DMS 273 (cell line): ENCODE measurements at regions not wholly inside any gene's neighbourhood (a gene's known extent, or its start where the extent isn't known, plus 50 kb on each side); places are given as distances from the start of the nearest gene placed in this dataset.
"Not testable (repeated sequence)": the region's sequence is repeated elsewhere in the genome, so short reads cannot be mapped to it uniquely, and the experiment has no call there.

Experiments used
- DNase-seq: peaks from one replicate; lab custom pipeline; 2025; ENCODE audit not compliant: unreplicated experiment; lab: John Stamatoyannopoulos, UW

GRCh38 chr1:81183051-81183450, 617.7 kb upstream of the ADGRL2 start:
- no peak for DNase-seq

- DNase-seq: no peak
Observed at GRCh38 chr1:81179242-81179641, 621.5 kb upstream of the ADGRL2 start.

DNA sequence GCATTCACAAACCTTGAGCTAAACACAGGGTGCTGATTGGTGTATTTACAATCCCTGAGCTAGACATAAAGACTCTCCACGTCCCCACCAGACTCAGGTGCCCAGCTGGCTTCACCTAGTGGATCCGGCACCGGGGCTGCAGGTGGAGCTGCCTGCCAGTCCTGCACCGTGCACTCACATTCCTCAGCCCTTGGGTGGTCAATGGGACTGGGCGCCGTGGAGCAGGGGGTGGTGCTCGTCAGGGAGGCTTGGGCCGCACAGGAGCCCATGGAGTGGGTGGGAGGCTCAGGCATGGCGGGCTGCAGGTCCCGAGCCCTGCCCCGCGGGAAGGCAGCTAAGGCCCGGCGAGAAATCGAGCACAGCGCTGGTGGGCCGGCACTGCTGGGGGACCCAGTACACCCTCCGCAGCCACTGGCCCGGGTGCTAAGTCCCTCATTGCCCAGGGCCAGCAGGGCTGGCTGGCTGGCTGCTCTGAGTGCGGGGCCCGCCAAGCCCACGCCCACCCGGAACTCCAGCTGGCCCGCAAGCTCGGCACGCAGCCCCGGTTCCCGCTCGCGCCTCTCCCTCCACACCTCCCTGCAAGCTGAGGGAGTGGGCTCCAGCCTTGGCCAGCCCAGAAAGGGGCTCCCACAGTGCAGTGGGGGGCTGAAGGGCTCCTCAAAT, 622.2 kb upstream of the ADGRL2 start:
- not testable (repeated sequence) for DNase-seq

DNA sequence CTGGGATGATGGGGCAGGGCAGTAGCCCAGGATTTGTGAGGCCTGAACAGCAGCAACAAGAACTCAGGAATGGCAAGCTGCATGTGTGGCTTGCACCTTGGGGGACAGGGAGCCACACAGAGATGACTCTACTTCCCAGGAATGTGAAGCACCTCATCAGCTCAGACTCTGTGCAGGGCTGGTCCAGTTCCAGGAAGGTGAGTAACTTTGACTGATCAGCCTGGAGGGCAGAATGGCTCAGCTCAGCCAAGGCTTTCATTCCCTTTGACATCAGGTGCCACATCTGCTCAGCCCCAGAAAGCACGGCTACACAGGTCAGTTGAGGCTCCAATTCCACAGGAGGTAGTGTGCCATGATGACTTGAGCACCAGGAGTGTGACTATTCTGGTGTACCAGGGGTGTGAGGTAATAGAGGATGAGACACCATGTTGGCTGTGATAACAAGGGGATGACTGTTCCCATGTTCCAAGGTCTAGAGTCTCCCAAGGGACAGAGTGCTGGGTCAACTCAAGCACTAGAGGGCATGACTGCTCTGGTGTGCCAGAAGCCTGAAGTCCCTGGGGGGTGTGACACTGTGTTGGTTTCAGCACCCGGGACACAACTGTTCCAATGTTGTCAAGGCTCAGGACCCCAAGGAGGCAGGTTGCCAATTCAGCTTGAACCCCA, 625.8 kb upstream of the ADGRL2 start:
- no peak for DNase-seq

GRCh38 chr1:81174052-81174451, 626.7 kb upstream of the ADGRL2 start:
- DNase-seq: no peak

- DNase-seq: no peak
Observed at GRCh38 chr1:81172483-81172882, 628.3 kb upstream of the ADGRL2 start.

GRCh38 chr1:81170721-81171120, 630.0 kb upstream of the ADGRL2 start:
- no peak for DNase-seq

DNA sequence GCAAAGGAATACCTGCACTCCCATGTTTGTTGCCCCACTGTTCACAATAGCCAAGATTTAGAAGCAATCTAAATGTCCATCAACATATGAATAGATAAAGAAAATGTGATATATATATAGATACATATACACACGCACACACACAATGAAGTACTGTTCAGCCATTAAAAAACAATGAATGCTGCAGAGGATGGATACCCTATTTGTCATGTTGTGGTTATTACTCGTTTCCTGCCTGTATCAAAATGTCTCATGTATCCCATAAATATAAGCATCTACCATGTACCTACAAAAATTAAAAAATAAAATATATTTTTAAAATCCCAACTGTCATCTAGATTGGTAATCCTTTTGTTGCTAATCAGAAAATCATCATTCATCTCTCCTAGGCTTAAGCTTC, 634.8 kb upstream of the ADGRL2 start:
- no peak for DNase-seq

- no peak for DNase-seq
Observed at GRCh38 chr1:81160696-81161095, 640.0 kb upstream of the ADGRL2 start.

DNA sequence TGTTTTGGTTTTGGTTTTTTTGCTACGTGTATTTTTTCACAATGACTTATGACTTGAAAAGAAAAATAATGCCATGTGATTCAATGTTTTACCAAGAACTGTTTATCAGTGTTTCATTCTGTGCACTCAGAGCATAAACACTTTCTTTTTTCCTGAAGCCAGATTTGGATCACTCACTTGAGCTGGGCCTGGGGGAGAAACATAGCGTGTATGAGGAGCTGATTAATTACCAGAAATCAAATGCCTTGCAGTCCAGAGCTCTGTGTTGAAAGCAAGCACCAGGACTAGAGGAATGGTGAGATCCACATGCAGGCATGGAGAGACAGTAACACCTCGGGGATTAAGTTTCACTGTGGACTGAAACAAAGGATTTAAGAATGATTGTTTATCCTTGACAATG, 642.1 kb upstream of the ADGRL2 start:
- no peak for DNase-seq

DNA sequence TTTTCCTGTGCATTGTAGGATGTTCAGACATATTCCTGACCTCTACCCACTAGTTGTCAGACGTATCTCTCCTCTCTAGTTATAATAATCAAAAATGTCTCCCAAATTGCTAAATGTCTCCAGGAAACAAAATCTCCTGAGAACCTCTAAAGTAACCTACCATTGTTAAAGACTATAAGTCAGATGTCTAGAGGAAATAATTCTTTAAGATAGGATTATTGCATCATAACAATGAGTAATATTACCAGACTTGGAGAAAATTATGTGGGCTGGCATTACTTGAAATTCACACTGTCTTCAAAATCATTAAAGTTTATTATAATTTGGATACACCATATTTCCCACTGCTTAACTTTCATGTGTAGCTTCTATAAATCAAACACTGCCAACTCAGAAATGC, 643.0 kb upstream of the ADGRL2 start:
- DNase-seq: no peak

GRCh38 chr1:81156887-81157286, 643.8 kb upstream of the ADGRL2 start:
- DNase-seq: no peak

DNA sequence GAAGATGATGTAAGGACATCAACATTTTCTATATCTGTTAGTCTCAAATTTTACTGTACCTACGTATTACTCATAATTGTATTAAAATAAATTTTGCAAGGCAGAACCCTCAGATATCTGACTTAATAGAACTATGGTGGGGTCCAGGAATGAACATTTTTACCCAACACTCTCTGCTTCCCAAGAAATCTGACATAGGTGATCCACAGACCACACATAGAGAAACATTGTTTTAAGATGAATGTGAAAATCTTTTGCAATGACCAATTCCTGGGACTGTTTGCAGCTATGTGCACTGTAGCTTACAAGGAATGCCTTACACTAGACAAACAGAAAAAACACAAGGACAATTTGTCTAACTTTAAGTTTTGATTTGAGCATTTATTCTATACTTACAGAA, 645.6 kb upstream of the ADGRL2 start:
- DNase-seq: no peak

DNA sequence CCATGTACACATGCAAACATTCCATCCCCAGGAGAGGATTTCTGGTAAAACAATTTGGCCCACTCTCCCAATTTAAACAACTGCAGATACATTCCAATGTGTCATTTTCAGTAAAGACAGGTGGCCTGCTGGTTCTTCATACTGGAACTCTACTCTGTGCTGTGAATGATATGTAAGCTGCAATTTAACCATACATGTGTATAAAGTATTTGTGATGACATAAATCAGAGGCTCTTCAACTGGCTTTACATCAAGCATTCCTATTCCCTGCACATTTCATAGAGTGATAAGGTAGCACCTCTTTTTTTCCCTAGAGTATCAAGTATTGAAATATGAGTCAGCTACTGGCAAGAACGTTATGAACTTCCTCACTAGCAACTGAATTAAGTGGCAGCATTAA, 649.5 kb upstream of the ADGRL2 start:
- DNase-seq: no peak

GRCh38 chr1:81149649-81150325, 650.9 kb upstream of the ADGRL2 start:
- no peak for DNase-seq

DNA sequence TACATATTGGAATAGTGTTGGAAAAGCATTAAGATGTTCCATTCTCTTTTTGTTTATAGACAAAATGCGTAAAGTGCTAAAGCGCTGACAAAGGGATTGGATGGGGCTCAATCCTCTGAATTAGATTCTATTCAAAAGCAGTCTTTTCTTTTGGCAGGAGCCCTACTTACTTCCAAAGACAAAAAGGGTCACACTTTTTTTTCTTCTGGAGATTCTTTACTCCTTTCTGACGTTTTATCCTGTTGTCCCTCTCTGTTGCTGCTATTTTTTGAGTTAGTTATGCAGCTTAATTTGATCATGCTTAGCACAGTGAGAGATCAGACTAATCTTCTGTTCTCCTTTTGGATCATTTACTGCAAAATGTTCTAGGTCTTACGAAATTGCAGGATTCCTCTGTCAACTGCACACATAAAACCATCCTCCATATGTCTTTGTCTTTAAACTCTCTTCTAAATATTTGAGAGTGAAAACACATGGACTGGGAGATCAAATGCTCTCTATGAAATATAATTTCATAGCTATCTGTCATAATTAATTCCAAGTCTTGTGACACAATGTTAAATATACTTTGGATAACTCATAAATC, 656.4 kb upstream of the ADGRL2 start:
- no peak for DNase-seq

DNA sequence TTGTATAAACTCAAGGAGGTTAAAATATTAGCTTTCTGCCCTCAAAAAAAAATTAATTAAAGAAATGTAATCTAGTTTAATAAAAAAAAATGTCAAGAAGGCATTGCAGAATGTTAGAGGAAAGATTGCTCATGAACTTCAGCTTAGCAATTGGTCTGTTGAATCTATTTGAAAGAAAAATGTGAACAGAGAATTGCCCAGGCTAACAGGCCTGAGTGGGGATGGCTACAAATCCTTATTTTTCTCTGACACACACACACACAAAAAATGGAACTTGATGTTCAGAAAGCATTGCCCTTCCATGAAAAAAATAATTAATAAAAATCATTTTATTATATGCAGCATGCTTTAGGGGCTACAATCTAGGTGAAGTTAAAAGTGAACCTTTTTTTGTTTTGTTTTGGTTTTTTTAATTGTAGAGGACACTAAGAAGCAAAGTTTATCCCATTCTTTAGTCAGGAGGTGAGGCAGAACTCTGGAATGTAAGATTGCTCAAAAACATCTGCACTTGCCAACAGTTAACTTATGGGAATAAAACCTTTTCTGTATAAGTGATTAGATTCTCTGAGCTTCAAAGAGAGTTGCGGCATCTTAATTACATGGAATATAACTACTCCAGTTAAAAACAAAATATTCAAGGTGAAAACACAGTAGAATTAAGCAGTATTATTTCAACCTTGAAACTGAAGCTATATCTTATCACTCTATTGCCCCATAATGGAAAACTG, 658.5 kb upstream of the ADGRL2 start:
- DNase-seq: no peak

- DNase-seq: no peak
Observed at GRCh38 chr1:81135524-81135923, 665.2 kb upstream of the ADGRL2 start.

DNA sequence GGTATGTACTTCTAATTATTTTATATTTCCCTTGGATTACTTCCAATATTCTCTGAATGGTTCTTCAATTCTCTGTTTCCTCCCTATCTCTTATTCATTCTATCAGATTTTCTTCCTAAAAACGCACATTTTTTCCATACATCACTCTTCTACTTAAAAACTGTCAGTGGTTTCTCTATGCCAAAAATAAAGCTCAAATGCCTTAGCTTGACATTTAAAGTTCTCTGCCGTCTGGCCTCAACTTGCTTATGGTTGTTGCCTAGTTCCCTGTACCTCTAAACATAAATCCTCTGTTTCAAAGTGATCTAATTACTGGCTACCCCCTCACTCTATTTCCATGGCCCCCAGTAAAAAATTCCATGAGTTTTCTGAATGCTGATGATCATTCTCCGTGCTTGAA, 671.0 kb upstream of the ADGRL2 start:
- no peak for DNase-seq

- no peak for DNase-seq
Observed at GRCh38 chr1:81129366-81129765, 671.4 kb upstream of the ADGRL2 start.

GRCh38 chr1:81128079-81128478, 672.7 kb upstream of the ADGRL2 start:
- no peak for DNase-seq
